ENCODE measurements at regions not wholly inside any gene's neighbourhood (a gene's known extent, or its start where the extent isn't known, plus 50 kb on each side); places are given as distances from the start of the nearest gene placed in this dataset.
"Not testable (repeated sequence)": the region's sequence is repeated elsewhere in the genome, so short reads cannot be mapped to it uniquely, and the experiment has no call there.

DNA sequence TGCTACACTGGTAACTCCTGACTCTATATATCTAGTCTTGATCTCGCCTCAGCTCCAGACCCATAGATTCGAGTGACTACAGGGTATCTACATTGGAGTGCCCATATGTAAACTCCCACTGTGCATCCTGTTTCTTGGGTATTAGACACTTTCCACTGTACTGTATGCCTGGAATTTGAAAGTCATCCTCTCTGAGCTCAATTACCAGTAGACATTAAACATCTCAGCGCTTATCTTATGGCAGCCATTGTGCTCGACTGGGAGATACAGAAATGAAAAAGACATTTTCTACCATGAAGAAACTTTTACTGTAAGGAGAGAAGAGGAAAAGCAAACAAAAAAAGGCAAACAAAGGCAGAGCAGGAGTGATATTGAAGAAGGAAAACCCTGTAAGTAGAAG lies 151.9 kb upstream of the JADE1 start:
- ATAC-seq (ENCODE audit: low read depth in 2 of 2) (no peak), DNase-seq (no peak)
- Mint-ChIP-seq H3K36me3 (peaks cover 0 to 4% of the 10 kb centered on the region in 2 donors), H3K27me3 (peaks cover 0 to 5% (median 0%) of the 10 kb centered on the region in 3 donors), H3K27ac (no peak overlapping the region), H3K4me1 (peaks cover 11 to 15% (median 15%) of the 10 kb centered on the region in 3 donors), H3K9me3 (peaks cover 0 to 21% (median 6%) of the 10 kb centered on the region in 7 donors), H3K4me3 (peak overlapping the region in 2 of 8 donors; percentile 7 to 59)

DNA sequence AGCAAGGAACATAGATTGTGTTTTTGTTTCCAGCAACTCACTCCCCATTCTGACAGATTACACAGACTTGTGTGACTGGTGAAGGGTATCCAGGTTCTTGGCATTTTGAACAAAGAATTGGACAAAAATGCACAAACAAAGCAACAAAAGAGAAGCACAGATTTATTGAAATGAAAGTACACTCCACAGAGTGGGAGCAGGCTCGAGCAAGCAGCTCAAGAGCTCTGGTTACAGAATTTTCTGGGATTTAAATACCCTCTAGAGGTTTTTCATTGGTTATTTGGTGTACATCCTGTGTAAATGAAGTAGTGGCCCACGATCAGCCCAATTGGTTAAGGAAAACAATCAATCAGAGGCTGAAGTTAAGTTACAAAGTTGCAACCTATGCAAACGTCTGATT lies 155.0 kb upstream of the JADE1 start:
- DNase-seq (no peak), ATAC-seq (ENCODE audit: low read depth in 2 of 2) (no peak)
- Mint-ChIP-seq H3K27ac (no peak overlapping the region), H3K36me3 (peaks cover 0 to 4% of the 10 kb centered on the region in 2 donors), H3K4me3 (no peak overlapping the region), H3K9me3 (peaks cover 0 to 21% (median 6%) of the 10 kb centered on the region in 7 donors), H3K4me1 (peaks cover 11 to 15% (median 15%) of the 10 kb centered on the region in 3 donors), H3K27me3 (peaks cover 0 to 5% (median 0%) of the 10 kb centered on the region in 3 donors)

DNA sequence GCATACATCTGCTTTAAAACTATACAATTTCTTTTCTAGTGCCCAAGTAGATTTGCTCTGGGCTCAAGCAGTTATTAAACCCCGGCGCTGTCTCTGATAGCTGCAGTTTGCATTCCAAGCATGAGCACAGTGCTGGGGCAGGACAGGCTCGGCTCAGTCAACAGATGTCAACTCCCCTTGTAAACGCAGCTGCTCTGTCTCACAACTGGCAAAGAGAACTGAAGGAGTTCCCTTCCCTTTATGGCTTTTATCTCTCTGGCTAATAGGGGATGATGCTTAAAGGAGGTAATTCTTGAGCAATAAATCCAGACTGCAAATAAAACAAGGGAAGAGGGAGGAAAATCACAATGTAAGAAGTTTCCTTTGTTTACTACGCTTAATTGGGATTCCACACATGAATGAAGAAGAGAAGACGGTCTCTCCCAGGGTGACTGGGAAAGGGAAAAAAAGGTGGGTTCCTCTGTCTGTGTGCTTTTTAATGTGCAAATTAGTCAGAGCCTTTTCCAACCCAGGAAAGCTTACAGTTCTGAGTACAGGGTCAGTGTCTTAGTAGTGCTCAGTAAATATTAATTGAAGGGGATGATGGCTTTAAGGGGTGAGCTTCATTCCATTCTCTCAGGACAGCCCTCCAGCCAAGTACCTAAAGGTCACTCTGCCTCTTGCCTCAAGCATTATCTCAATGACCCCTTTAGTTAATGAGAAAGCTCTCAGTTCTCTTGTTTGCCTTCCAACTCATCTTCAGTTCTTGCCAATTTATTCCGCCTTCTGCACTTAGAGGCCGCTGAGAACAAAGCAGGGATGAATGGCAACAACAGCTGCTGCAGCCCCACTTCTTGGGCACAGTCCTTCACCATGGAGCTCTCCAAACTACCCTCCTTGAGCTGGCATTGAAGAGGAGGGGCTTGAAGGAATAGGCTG lies 155.7 kb upstream of the JADE1 start:
- ATAC-seq (ENCODE audit: low read depth in 2 of 2) (no peak), DNase-seq (no peak)
- Mint-ChIP-seq H3K4me3 (no peak overlapping the region), H3K4me1 (peaks cover 11 to 15% (median 13%) of the 10 kb centered on the region in 3 donors), H3K27ac (no peak overlapping the region), H3K9me3 (peaks cover 0 to 21% (median 6%) of the 10 kb centered on the region in 7 donors), H3K27me3 (peaks cover 0 to 5% (median 0%) of the 10 kb centered on the region in 3 donors), H3K36me3 (peaks cover 0 to 4% of the 10 kb centered on the region in 2 donors)

DNA sequence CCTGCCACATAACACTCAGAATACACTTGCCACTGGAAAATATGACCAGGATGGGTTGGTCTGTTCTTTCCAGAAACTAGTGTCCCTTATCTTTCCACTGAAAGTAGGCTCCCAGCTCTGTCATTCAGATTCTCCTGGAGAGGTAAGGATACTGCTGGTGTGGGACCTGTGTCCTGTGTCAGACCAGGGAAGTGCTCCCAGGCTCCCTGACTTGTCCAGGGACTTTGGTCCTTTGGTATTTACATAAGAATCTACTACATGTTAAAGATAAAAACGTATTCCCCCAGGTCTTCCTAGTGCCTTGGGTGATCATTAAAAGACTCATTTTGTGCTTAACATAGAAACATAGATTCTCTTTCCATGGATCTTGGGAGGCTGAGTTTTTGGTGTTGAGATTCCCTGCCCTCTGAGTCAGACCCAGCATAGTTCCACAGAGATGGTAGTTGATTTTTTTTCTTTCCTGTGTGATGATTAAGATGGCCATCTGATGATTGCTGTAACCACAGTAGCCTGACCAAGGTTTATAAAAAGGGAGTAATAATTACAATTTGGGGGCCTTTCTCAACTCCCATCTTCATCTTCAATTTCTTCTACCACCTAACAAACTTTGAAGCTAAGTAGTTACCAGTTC lies 159.8 kb upstream of the JADE1 start:
- DNase-seq (no peak), ATAC-seq (ENCODE audit: low read depth in 2 of 2) (no peak)
- H3K4me3 Mint-ChIP-seq = no peak overlapping the region
- H3K36me3 Mint-ChIP-seq = peaks cover 0 to under 1% of the 10 kb centered on the region in 2 donors
- no peak overlapping the region for H3K27ac Mint-ChIP-seq
- H3K27me3 Mint-ChIP-seq = peaks cover 0 to 5% (median 0%) of the 10 kb centered on the region in 3 donors
- no peaks in the 10 kb centered on the region for H3K4me1 Mint-ChIP-seq
- H3K9me3 Mint-ChIP-seq = peaks cover 0 to 15% (median 6%) of the 10 kb centered on the region in 7 donors

DNA sequence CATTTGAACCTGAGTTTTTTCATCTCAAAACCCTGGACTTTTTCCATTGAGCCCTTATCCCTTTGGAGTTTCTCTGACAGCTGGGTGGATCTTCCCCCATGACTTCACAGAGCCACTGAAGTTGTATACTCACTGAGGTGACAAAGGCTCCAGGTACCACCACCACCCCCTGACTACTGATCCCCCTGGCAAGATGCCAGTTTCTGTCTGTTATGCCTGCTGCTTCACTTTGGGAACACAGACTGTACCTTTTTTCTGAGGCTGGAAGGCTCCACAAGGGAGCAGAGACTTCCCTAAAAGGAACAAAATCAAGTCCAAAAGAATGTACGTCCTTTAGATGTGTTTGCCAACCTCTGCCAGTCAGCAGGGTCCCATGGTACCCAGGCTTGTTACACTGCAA lies 160.3 kb upstream of the JADE1 start:
- Mint-ChIP-seq H3K9me3 (peaks cover 0 to 10% (median 3%) of the 10 kb centered on the region in 7 donors), H3K4me1 (no peaks in the 10 kb centered on the region), H3K36me3 (no peaks in the 10 kb centered on the region), H3K27me3 (peaks cover 0 to 5% (median 0%) of the 10 kb centered on the region in 3 donors), H3K4me3 (no peak overlapping the region), H3K27ac (no peak overlapping the region)
- no peak for ATAC-seq (ENCODE audit: low read depth in 2 of 2)
- DNase-seq = no peak

DNA sequence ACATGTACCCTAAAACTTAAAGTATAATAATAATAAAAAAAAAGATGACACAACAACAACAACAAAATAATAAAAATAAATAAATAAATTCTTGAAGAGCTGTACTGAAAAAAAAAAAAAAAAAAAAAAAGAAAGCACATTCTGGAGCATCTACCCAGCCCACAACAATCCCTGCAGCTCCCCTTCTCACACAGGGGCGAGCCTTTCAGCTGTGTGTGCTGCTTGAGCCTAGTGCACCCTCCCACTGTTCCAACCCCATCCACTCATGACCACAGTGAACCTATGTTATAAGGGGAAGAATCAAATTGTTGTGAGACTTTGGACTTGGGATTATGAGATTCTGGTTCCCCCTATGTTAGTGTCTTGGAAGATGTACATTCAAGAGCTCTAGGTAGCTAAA lies 161.5 kb upstream of the JADE1 start:
- Mint-ChIP-seq H3K27me3 (no peaks in the 10 kb centered on the region), H3K4me1 (no peaks in the 10 kb centered on the region), H3K36me3 (no peaks in the 10 kb centered on the region), H3K27ac (no peak overlapping the region), H3K4me3 (no peak overlapping the region), H3K9me3 (peaks cover 0 to 4% (median 2%) of the 10 kb centered on the region in 7 donors)
- ATAC-seq (ENCODE audit: low read depth in 2 of 2) (no peak), DNase-seq (no peak)

DNA sequence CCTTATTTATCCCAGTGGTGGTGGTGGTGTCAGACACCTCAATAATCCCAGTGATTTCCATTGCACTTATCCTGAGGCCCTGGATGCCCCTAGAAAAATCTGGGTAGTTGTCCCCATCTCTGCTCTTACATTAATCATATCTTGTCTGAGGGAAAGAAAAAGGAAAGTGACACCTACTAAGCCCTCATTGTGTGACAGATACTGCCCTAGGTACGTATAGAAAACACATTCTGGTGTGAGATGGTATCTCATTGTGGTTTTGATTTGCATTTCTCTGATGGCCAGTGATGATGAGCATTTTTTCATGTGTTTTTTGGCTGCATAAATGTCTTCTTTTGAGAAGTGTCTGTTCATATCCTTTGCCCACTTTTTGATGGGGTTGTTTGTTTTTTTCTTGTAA lies 162.6 kb upstream of the JADE1 start:
- not testable (repeated sequence) for H3K4me1 Mint-ChIP-seq; H3K36me3 Mint-ChIP-seq; H3K27me3 Mint-ChIP-seq; H3K4me3 Mint-ChIP-seq; DNase-seq; H3K27ac Mint-ChIP-seq; ATAC-seq (ENCODE audit: low read depth in 2 of 2); H3K9me3 Mint-ChIP-seq

DNA sequence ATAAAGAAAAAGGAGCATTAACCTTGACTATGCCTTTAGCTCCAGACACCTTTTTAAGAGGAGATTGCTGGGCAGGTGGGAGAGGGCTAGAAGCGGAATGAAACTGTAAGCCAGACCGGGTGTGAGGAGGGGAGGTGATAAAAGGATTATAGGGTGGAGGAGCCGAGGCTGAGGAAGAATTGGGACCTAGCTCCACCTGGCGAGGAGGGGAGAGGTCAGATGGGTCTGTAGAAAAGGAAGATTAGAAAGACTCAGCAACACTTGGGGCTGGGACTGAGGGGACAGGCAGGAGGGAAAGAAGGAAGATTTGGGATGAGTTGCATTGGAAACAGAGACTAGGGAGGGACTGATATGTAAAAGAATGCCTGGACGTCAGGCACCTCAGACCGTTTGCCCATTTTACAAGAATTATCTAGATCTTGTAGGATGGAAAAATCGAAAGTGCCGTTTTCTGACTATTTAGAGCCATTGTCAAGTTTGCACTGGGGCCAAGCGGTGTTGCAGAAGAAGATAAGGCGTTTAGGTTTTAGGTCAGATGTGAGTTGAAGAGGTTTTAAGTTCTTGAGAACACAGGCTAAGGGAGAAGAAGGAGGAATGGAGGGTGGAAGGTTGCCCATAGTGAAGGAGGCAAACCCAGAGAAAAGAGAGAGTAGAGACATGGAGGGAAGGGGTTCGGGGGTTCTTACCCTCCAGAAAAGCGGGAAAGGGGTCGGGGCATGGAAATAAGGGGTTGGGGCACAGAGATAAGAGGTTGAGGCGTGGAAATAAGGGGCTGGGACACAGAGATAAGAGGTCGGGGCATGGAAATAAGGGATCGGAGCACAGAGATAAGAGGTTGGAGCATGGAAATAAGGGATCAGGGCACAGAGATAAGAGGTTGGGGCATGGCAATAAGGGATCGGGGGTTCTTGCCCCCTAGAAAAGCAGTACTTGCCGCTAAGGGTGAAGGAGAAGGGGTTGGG lies 164.5 kb upstream of the JADE1 start:
- not testable (repeated sequence) for H3K9me3 Mint-ChIP-seq

DNA sequence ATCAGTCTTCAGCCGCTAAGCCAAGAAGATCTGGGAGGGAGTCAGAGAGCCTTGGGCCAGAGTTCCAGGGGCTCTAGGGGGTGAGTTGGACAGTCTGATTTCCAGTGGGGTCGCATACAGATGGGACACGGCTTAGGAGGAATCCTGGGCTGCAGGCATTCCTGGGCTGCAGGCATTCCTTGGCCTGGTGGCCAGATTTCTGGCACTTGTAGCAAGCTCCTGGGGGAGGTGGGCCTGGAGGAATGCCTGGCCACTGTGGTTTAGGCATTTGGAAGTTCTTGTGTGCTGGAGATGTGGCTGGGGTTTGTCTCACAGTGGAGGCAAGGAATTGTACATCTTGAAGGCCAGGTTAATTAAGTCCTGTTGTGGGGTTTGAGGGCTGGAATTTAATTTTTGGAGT lies 165.4 kb upstream of the JADE1 start:
- H3K9me3 Mint-ChIP-seq; H3K4me1 Mint-ChIP-seq; H3K27ac Mint-ChIP-seq; H3K4me3 Mint-ChIP-seq; DNase-seq; H3K27me3 Mint-ChIP-seq; ATAC-seq (ENCODE audit: low read depth in 2 of 2); H3K36me3 Mint-ChIP-seq: not testable (repeated sequence)

More for the DNA sequence above, 164.5 kb upstream of the JADE1 start:
- not testable (repeated sequence) for H3K4me3 Mint-ChIP-seq; ATAC-seq (ENCODE audit: low read depth in 2 of 2); H3K4me1 Mint-ChIP-seq; H3K27ac Mint-ChIP-seq; H3K36me3 Mint-ChIP-seq; DNase-seq; H3K27me3 Mint-ChIP-seq

DNA sequence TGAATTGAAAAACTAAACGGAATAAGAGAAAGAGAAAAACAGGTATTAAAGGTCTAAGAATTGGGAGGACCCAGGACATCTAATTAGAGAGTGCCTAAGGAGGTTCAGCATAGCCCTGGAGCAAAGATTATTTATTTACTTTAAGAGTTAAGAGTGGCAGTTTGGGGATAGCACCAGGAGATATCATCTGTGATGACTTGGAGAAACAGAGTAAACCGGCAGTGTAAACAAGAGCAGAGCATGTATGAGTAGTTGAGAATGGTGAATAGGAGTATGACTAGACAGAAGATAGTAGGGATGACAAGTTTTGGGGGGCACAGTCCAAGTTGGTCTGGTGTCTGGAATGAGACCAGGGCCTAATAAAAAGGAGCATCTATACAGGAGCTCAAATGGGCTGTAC lies 167.9 kb upstream of the JADE1 start:
- not testable (repeated sequence) for H3K9me3 Mint-ChIP-seq; ATAC-seq (ENCODE audit: low read depth in 2 of 2); H3K27me3 Mint-ChIP-seq; H3K4me3 Mint-ChIP-seq; H3K36me3 Mint-ChIP-seq; DNase-seq; H3K27ac Mint-ChIP-seq; H3K4me1 Mint-ChIP-seq

DNA sequence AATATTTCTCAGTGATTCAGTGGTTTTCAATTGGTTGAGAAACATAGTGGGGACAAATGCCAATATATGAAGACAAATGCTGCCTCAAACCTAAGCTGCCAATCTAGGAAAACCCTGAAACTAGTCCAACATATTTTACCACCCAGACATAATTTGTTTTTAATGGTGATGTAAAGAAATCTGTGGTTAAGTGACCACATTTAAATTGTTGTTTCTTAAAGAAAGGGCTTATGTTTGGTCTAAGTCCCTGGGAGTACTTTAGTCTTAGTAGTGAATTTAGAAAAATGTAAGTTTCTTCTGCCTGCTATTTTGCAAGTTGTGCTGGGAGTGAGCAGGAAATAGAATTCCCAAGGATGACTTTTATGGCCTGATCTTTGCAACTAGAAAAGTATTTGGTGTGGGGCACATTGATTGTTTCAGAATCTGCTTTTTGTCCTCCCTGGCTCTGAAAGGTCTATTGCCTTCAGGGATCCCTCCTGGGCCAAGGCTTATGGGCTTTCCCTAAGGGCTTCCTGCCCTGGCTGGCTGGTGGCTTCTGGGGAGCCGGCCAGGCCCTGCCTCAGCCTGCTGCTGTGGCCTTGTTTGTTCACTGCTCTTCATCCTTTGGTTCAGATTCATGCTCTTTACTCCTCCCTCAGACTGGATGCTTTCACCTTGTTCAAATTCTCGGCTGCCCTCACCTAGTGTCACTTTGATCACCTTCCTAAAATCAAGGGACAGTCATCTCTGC lies 169.8 kb upstream of the JADE1 start:
- H3K27me3 Mint-ChIP-seq = peaks cover 0 to 6% (median 0%) of the 10 kb centered on the region in 3 donors
- no peak overlapping the region for H3K27ac Mint-ChIP-seq
- H3K36me3 Mint-ChIP-seq = no peaks in the 10 kb centered on the region
- no peak for DNase-seq
- no peaks in the 10 kb centered on the region for H3K4me1 Mint-ChIP-seq
- ATAC-seq (ENCODE audit: low read depth in 2 of 2) = no peak
- H3K9me3 Mint-ChIP-seq = no peaks in the 10 kb centered on the region
- H3K4me3 Mint-ChIP-seq = no peak overlapping the region

DNA sequence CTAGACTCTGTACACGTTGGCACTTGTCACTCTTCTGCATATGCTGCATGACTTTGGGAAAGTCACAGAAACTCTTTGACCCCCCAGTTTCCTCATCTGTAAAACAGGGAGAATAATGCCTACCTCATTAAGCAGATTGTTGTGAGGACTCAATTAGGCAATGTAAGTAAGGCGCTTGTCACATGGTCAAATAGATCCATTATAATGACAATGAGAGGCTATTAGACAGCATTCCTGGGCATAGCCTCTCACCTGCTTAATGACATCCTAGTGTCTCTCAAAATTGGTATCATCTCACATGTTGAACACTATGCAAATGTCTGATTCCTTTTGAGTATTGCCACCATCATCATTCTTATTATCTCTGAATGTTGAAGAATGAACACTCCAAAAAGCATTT lies 172.6 kb upstream of the JADE1 start:
- H3K27ac Mint-ChIP-seq = no peak overlapping the region
- DNase-seq (no peak), ATAC-seq (ENCODE audit: low read depth in 2 of 2) (no peak)
- H3K9me3 Mint-ChIP-seq = no peaks in the 10 kb centered on the region
- H3K27me3 Mint-ChIP-seq = peaks cover 0 to 6% (median 0%) of the 10 kb centered on the region in 3 donors
- no peak overlapping the region for H3K4me3 Mint-ChIP-seq
- no peaks in the 10 kb centered on the region for H3K36me3 Mint-ChIP-seq
- no peaks in the 10 kb centered on the region for H3K4me1 Mint-ChIP-seq
